Calu3 (cell line): ENCODE measurements at regions not wholly inside any gene's neighbourhood (a gene's known extent, or its start where the extent isn't known, plus 50 kb on each side); places are given as distances from the start of the nearest gene placed in this dataset.

Experiments used
- BruUV-seq: library from RNA; stranded (reverse); fragments of 400-500 nt; replicated peaks from 2 replicates; lab custom pipeline; 2021; lab: Mats Ljungman, UMichigan
- CTCF ChIA-PET: fragments of 300-600 bp; sonication (Branson Sonifier 250); formaldehyde crosslinking; loops from one replicate; lab custom pipeline; 2022; ENCODE audit warnings: antibody characterized with exemption; lab: Charles Lee
- DNase-seq: peaks from one replicate; pipeline ENCODE4 v3.0.0; 2022
- H3K27ac Mint-ChIP-seq: one replicate; pipeline ENCODE4 v1.8.0; 2022; ENCODE audit warnings: mixed read lengths; ENCODE audit not compliant: unreplicated experiment
- H3K27me3 Mint-ChIP-seq: one replicate; pipeline ENCODE4 v1.8.0; 2022; ENCODE audit warnings: mixed read lengths; ENCODE audit not compliant: unreplicated experiment
- H3K36me3 Mint-ChIP-seq: one replicate; pipeline ENCODE4 v1.8.0; 2022; ENCODE audit warnings: mild to moderate bottlenecking, moderate library complexity, mixed read lengths; ENCODE audit not compliant: insufficient read depth, unreplicated experiment
- H3K4me1 Mint-ChIP-seq: one replicate; pipeline ENCODE4 v1.8.0; 2022; ENCODE audit warnings: mild to moderate bottlenecking, low read depth, mixed read lengths; ENCODE audit not compliant: unreplicated experiment
- H3K4me3 Mint-ChIP-seq: one replicate; pipeline ENCODE4 v1.8.0; 2022; ENCODE audit warnings: mild to moderate bottlenecking, low read depth, moderate library complexity, mixed read lengths; ENCODE audit not compliant: unreplicated experiment
- H3K9me3 Mint-ChIP-seq: one replicate; pipeline ENCODE4 v1.8.0; 2022; ENCODE audit warnings: low read depth, mixed read lengths; ENCODE audit not compliant: unreplicated experiment
- intact Hi-C: fragments of 100-400 bp; cut with micrococcal nuclease; formaldehyde crosslinking; loops from one replicate; pipeline ENCODE4 v1.10.0; 2022; ENCODE audit not compliant: unreplicated experiment
- TF ChIP-seq, protein P1 (sequence below): fragments of 200-600 bp; IDR thresholded peaks from one replicate; pipeline ENCODE4 v1.8.0; 2022; ENCODE audit warnings: antibody characterized with exemption; ENCODE audit not compliant: unreplicated experiment

GRCh38 chr20:12955611-12956010 lies 53.2 kb upstream of the SPTLC3 start:
- H3K36me3 Mint-ChIP-seq = no peaks in the 10 kb centered on the region
- H3K27me3 Mint-ChIP-seq = no peaks in the 10 kb centered on the region
- CTCF ChIA-PET = no interaction called here
- DNase-seq = no peak
- H3K9me3 Mint-ChIP-seq = no peaks in the 10 kb centered on the region
- H3K4me1 Mint-ChIP-seq = no peaks in the 10 kb centered on the region
- no TSS peak for BruUV-seq
- no peak overlapping the region for H3K27ac Mint-ChIP-seq
- no peak overlapping the region for H3K4me3 Mint-ChIP-seq
- TF ChIP-seq, protein P1, sequence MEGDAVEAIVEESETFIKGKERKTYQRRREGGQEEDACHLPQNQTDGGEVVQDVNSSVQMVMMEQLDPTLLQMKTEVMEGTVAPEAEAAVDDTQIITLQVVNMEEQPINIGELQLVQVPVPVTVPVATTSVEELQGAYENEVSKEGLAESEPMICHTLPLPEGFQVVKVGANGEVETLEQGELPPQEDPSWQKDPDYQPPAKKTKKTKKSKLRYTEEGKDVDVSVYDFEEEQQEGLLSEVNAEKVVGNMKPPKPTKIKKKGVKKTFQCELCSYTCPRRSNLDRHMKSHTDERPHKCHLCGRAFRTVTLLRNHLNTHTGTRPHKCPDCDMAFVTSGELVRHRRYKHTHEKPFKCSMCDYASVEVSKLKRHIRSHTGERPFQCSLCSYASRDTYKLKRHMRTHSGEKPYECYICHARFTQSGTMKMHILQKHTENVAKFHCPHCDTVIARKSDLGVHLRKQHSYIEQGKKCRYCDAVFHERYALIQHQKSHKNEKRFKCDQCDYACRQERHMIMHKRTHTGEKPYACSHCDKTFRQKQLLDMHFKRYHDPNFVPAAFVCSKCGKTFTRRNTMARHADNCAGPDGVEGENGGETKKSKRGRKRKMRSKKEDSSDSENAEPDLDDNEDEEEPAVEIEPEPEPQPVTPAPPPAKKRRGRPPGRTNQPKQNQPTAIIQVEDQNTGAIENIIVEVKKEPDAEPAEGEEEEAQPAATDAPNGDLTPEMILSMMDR = no peak
- intact Hi-C loops = no loop called here

GRCh38 chr20:12956303-12956702 lies 52.5 kb upstream of the SPTLC3 start:
- DNase-seq = no peak
- Mint-ChIP-seq H3K9me3 (no peaks in the 10 kb centered on the region), H3K27ac (no peak overlapping the region), H3K4me3 (no peak overlapping the region), H3K27me3 (no peaks in the 10 kb centered on the region), H3K4me1 (no peaks in the 10 kb centered on the region), H3K36me3 (no peaks in the 10 kb centered on the region)
- intact Hi-C loops = no loop called here
- no TSS peak for BruUV-seq
- TF ChIP-seq, protein P1 = no peak
- CTCF ChIA-PET = no interaction called here

- intact Hi-C loops = no loop called here
- no peaks in the 10 kb centered on the region for H3K36me3 Mint-ChIP-seq
- no peaks in the 10 kb centered on the region for H3K4me1 Mint-ChIP-seq
- TF ChIP-seq, protein P1 = no peak
- no peaks in the 10 kb centered on the region for H3K27me3 Mint-ChIP-seq
- H3K4me3 Mint-ChIP-seq = no peak overlapping the region
- H3K9me3 Mint-ChIP-seq = no peaks in the 10 kb centered on the region
- DNase-seq = no peak
- no peak overlapping the region for H3K27ac Mint-ChIP-seq
- no TSS peak for BruUV-seq
- CTCF ChIA-PET = no interaction called here
These were observed 50.8 kb upstream of the SPTLC3 start for GRCh38 chr20:12957968-12958367.
